NB4 (cell line): ENCODE measurements at regions not wholly inside any gene's neighbourhood (a gene's known extent, or its start where the extent isn't known, plus 50 kb on each side); places are given as distances from the start of the nearest gene placed in this dataset.

ENCODE experiments used
- CTCF ChIP-seq: IDR thresholded peaks from one replicate; pipeline ENCODE4 v1.5.1; 2012; ENCODE audit warnings: low read depth, low read length
- POLR2A ChIP-seq: IDR thresholded peaks from 2 replicates; pipeline ENCODE4 v1.6.1; 2011; ENCODE audit warnings: mild to moderate bottlenecking; ENCODE audit not compliant: insufficient read length; ENCODE audit errors: extremely low read depth

- no peak for TF ChIP-seq CTCF
- TF ChIP-seq POLR2A = no peak
Measured at GRCh38 chr7:155870334-155871180, 58.3 kb upstream of the SHH start.
